ENCODE measurements at regions not wholly inside any gene's neighbourhood (a gene's known extent, or its start where the extent isn't known, plus 50 kb on each side); places are given as distances from the start of the nearest gene placed in this dataset.
A peak's percentile ranks its signal among the peaks of the same experiment; 100 is the strongest.

GRCh38 chr3:46146548-46146947 is 61.6 kb downstream of the CCR1 start:
- DNase-seq, result no peak

GRCh38 chr3:46146021-46146420 is 62.1 kb downstream of the CCR1 start:
- no peak for DNase-seq

GRCh38 chr3:46145147-46145546 is 63.0 kb downstream of the CCR1 start:
- no peak for DNase-seq

GRCh38 chr3:46143951-46144473 is 64.1 kb downstream of the CCR1 start:
- peak; percentile 55 to 64 for DNase-seq

GRCh38 chr3:46141813-46142212 is 66.3 kb downstream of the CCR1 start:
- DNase-seq, result peak; percentile 64 to 91

- DNase-seq, result peak; percentile 42 to 57
Observed at GRCh38 chr3:46138581-46138980, 69.5 kb downstream of the CCR1 start.

GRCh38 chr3:46135475-46135874 is 72.6 kb downstream of the CCR1 start:
- DNase-seq, result peak; percentile 35 to 61

- DNase-seq, result peak in 1 of 2 donors; percentile 2
Observed at GRCh38 chr3:46133285-46133684, 74.8 kb downstream of the CCR1 start.

GRCh38 chr3:46132565-46132964 is 75.5 kb downstream of the CCR1 start:
- DNase-seq, result peak; percentile 50 to 65

- no peak for DNase-seq
Observed at GRCh38 chr3:46131884-46132450, 76.1 kb downstream of the CCR1 start.

GRCh38 chr3:46130631-46131310 is 77.3 kb downstream of the CCR1 start:
- peak; percentile 75 to 90 for DNase-seq

GRCh38 chr3:46129588-46130272 is 78.4 kb downstream of the CCR1 start:
- no peak for DNase-seq

GRCh38 chr3:46127503-46127902 is 80.6 kb downstream of the CCR1 start:
- peak; percentile 58 to 73 for DNase-seq

- no peak for DNase-seq
Observed at GRCh38 chr3:46124216-46125177, 83.6 kb downstream of the CCR1 start.

GRCh38 chr3:46123646-46124045 is 84.5 kb downstream of the CCR1 start:
- no peak for DNase-seq

GRCh38 chr3:46122091-46122490 is 86.0 kb downstream of the CCR1 start:
- DNase-seq, result no peak

- DNase-seq, result no peak
Observed at GRCh38 chr3:46120983-46121382, 87.1 kb downstream of the CCR1 start.

GRCh38 chr3:46119709-46120498 is 88.2 kb downstream of the CCR1 start:
- DNase-seq, result no peak

- no peak for DNase-seq
Observed at GRCh38 chr3:46119253-46119652, 88.9 kb downstream of the CCR1 start.

- peak; percentile 48 for DNase-seq
Observed at GRCh38 chr3:46116996-46117395, 89.7 kb upstream of the XCR1 start.

- DNase-seq, result peak; percentile 60 to 64
Observed at GRCh38 chr3:46114323-46114988, 87.2 kb upstream of the XCR1 start.

Measured in inflammatory macrophage (primary cell).